ENCODE measurements at regions not wholly inside any gene's neighbourhood (a gene's known extent, or its start where the extent isn't known, plus 50 kb on each side); places are given as distances from the start of the nearest gene placed in this dataset.

DNA sequence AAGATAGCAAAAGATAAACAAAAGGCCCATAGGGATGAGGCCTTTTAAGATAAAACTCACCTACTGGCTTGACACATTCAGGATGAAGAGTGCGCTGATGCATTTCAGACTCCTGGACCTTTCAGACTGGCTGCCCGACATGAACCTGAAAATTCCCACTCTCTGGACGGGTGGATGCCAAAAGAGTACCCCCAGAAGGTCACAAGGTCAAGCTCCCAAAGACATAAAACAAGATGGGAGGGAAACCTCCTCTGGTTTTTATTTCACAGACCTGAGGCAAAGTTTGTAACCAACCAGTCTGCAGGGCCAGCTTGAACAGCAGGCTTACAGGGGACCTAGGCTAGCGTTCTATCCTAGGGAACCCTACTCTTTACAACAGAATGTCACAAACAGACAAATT, 123.2 kb upstream of the GC start (continued):
- TF ChIP-seq JUNB (IDR thresholded peaks at IDR 0.05; ENCODE audit: unreplicated experiment) = no peak
- no peak for TF ChIP-seq ZNF114 (CRISPR knock-in tag; IDR thresholded peaks at IDR 0.05)
- no peak for TF ChIP-seq STAT1 (IDR thresholded peaks at IDR 0.05; ENCODE audit: unreplicated experiment)

DNA sequence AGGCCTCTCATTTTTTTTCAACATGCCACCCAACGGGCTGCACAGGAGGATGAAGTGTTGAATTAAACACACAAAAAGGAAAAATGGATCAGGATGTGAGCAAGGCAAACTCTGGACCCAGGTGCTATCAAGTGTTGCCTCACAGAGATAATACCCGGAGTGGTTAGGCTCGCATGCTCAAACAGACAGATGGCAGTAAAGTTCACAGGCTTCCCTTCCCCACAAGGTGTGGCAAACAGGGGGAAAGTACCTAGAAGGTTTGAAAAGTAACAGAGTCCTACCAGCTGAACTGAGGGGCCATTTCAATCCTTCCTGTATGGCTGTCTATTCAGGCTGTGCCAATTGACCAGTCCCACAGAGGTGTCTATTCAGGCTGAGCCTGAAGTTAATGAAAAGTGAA, 123.9 kb upstream of the GC start:
- no peak for DNase-seq (ENCODE audit: low spot score)
- H3K4me3 Mint-ChIP-seq = no peak overlapping the region
- Histone ChIP-seq H3K36me3 (ENCODE audit: insufficient read depth) (peaks cover 6% of the 10 kb centered on the region; the same call in 1 of the 2 replicates), H4K20me1 (replicated peaks; ENCODE audit: insufficient read depth) (no peaks in the 10 kb centered on the region), H3K9me2 (ENCODE audit: insufficient read depth) (peaks cover 3% of the 10 kb centered on the region), H3K79me2 (replicated peaks; ENCODE audit: insufficient read depth) (no peaks in the 10 kb centered on the region), H3K4me2 (no peak overlapping the region), H2AFZ (peak overlapping the region; percentile 69; the same call in 1 of the 2 replicates), H3K27ac (ENCODE audit: low read depth) (no peak overlapping the region), H3F3A (replicated peaks; ENCODE audit: low read depth) (no peaks in the 10 kb centered on the region), H3K4me1 (ENCODE audit: insufficient read depth) (no peaks in the 10 kb centered on the region), H3K27me3 (ENCODE audit: insufficient read depth) (no peaks in the 10 kb centered on the region), H3K4me3 (no peak overlapping the region)
- 0 out of 3 replicates have a peak, but pooled peaks cover 1% of the 10 kb centered on the region for H3K4me1 Mint-ChIP-seq
- H3K27ac Mint-ChIP-seq = no peak overlapping the region
- no peak for ATAC-seq
- H3K36me3 Mint-ChIP-seq (ENCODE audit: low read depth) = peaks cover 46% of the 10 kb centered on the region
- H3K9me3 Mint-ChIP-seq = peaks cover 38% of the 10 kb centered on the region
- H3K27me3 Mint-ChIP-seq (ENCODE audit: insufficient read depth, low read depth, poor library complexity) = no peaks in the 10 kb centered on the region
- TF ChIP-seq ZNF114 (CRISPR knock-in tag; IDR thresholded peaks at IDR 0.05) (no peak), CREB1 (CRISPR knock-in tag; IDR thresholded peaks at IDR 0.05; ENCODE audit: low read depth) (no peak), JUNB (IDR thresholded peaks at IDR 0.05; ENCODE audit: unreplicated experiment) (no peak), ZNF331 (CRISPR knock-in tag; IDR thresholded peaks at IDR 0.05; ENCODE audit: low read depth) (no peak), STAT1 (IDR thresholded peaks at IDR 0.05; ENCODE audit: unreplicated experiment) (no peak)
- TF ChIP-seq, protein P1, sequence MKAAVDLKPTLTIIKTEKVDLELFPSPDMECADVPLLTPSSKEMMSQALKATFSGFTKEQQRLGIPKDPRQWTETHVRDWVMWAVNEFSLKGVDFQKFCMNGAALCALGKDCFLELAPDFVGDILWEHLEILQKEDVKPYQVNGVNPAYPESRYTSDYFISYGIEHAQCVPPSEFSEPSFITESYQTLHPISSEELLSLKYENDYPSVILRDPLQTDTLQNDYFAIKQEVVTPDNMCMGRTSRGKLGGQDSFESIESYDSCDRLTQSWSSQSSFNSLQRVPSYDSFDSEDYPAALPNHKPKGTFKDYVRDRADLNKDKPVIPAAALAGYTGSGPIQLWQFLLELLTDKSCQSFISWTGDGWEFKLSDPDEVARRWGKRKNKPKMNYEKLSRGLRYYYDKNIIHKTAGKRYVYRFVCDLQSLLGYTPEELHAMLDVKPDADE (IDR thresholded peaks at IDR 0.05) = no peak
- TF ChIP-seq, protein P2, sequence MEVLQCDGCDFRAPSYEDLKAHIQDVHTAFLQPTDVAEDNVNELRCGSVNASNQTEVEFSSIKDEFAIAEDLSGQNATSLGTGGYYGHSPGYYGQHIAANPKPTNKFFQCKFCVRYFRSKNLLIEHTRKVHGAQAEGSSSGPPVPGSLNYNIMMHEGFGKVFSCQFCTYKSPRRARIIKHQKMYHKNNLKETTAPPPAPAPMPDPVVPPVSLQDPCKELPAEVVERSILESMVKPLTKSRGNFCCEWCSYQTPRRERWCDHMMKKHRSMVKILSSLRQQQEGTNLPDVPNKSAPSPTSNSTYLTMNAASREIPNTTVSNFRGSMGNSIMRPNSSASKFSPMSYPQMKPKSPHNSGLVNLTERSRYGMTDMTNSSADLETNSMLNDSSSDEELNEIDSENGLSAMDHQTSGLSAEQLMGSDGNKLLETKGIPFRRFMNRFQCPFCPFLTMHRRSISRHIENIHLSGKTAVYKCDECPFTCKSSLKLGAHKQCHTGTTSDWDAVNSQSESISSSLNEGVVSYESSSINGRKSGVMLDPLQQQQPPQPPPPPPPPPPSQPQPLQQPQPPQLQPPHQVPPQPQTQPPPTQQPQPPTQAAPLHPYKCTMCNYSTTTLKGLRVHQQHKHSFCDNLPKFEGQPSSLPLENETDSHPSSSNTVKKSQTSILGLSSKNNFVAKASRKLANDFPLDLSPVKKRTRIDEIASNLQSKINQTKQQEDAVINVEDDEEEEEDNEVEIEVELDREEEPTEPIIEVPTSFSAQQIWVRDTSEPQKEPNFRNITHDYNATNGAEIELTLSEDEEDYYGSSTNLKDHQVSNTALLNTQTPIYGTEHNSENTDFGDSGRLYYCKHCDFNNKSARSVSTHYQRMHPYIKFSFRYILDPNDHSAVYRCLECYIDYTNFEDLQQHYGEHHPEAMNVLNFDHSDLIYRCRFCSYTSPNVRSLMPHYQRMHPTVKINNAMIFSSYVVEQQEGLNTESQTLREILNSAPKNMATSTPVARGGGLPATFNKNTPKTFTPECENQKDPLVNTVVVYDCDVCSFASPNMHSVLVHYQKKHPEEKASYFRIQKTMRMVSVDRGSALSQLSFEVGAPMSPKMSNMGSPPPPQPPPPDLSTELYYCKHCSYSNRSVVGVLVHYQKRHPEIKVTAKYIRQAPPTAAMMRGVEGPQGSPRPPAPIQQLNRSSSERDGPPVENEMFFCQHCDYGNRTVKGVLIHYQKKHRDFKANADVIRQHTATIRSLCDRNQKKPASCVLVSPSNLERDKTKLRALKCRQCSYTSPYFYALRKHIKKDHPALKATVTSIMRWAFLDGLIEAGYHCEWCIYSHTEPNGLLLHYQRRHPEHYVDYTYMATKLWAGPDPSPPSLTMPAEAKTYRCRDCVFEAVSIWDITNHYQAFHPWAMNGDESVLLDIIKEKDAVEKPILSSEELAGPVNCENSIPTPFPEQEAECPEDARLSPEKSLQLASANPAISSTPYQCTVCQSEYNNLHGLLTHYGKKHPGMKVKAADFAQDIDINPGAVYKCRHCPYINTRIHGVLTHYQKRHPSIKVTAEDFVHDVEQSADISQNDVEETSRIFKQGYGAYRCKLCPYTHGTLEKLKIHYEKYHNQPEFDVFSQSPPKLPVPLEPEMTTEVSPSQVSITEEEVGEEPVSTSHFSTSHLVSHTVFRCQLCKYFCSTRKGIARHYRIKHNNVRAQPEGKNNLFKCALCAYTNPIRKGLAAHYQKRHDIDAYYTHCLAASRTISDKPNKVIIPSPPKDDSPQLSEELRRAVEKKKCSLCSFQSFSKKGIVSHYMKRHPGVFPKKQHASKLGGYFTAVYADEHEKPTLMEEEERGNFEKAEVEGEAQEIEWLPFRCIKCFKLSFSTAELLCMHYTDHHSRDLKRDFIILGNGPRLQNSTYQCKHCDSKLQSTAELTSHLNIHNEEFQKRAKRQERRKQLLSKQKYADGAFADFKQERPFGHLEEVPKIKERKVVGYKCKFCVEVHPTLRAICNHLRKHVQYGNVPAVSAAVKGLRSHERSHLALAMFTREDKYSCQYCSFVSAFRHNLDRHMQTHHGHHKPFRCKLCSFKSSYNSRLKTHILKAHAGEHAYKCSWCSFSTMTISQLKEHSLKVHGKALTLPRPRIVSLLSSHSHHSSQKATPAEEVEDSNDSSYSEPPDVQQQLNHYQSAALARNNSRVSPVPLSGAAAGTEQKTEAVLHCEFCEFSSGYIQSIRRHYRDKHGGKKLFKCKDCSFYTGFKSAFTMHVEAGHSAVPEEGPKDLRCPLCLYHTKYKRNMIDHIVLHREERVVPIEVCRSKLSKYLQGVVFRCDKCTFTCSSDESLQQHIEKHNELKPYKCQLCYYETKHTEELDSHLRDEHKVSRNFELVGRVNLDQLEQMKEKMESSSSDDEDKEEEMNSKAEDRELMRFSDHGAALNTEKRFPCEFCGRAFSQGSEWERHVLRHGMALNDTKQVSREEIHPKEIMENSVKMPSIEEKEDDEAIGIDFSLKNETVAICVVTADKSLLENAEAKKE (CRISPR knock-in tag; IDR thresholded peaks at IDR 0.05) = no peak

Measured in GM23338 (cell line).